Cerebellar cortex (tissue), 1 donor: ENCODE measurements at regions not wholly inside any gene's neighbourhood (a gene's known extent, or its start where the extent isn't known, plus 50 kb on each side); places are given as distances from the start of the nearest gene placed in this dataset.
"Not testable (repeated sequence)": the region's sequence is repeated elsewhere in the genome, so short reads cannot be mapped to it uniquely, and the experiment has no call there.

ENCODE experiments used
- DNase-seq: peaks from one replicate; pipeline ENCODE4 v3.0.0-alpha.2; 2015; ENCODE audit warnings: low spot score

GRCh38 chr4:72876946-72877345 lies 192.6 kb downstream of the COX18 start:
- no peak for DNase-seq

GRCh38 chr4:72875545-72875944 lies 194.0 kb downstream of the COX18 start:
- no peak for DNase-seq

GRCh38 chr4:72875138-72875537 lies 194.4 kb downstream of the COX18 start:
- no peak for DNase-seq

GRCh38 chr4:72864898-72865297 lies 204.6 kb downstream of the COX18 start:
- no peak for DNase-seq

GRCh38 chr4:72864277-72864676 lies 205.2 kb downstream of the COX18 start:
- DNase-seq = not testable (repeated sequence)

GRCh38 chr4:72860766-72861165 lies 208.8 kb downstream of the COX18 start:
- no peak for DNase-seq

GRCh38 chr4:72858328-72858727 lies 211.2 kb downstream of the COX18 start:
- DNase-seq = no peak

GRCh38 chr4:72857787-72858186 lies 211.7 kb downstream of the COX18 start:
- DNase-seq = no peak

GRCh38 chr4:72857216-72857615 lies 212.3 kb downstream of the COX18 start:
- DNase-seq = no peak

- no peak for DNase-seq
Measured at GRCh38 chr4:72846280-72847111, 223.0 kb downstream of the COX18 start.

- DNase-seq = no peak
Measured at GRCh38 chr4:72843466-72843865, 226.1 kb downstream of the COX18 start.

- no peak for DNase-seq
Measured at GRCh38 chr4:72842323-72842722, 227.2 kb downstream of the COX18 start.

- DNase-seq = not testable (repeated sequence)
Measured at GRCh38 chr4:72840166-72840565, 229.3 kb downstream of the COX18 start.

- no peak for DNase-seq
Measured at GRCh38 chr4:72828864-72829263, 240.7 kb downstream of the COX18 start.

GRCh38 chr4:72827968-72828367 lies 241.5 kb downstream of the COX18 start:
- no peak for DNase-seq

- DNase-seq = no peak
Measured at GRCh38 chr4:72820107-72820506, 249.4 kb downstream of the COX18 start.

- DNase-seq = no peak
Measured at GRCh38 chr4:72817012-72817411, 248.0 kb upstream of the ADAMTS3 start.

GRCh38 chr4:72814241-72814640 lies 245.2 kb upstream of the ADAMTS3 start:
- no peak for DNase-seq

- no peak for DNase-seq
Measured at GRCh38 chr4:72809208-72809607, 240.2 kb upstream of the ADAMTS3 start.

GRCh38 chr4:72805284-72805683 lies 236.3 kb upstream of the ADAMTS3 start:
- DNase-seq = no peak

- no peak for DNase-seq
Measured at GRCh38 chr4:72797486-72797885, 228.5 kb upstream of the ADAMTS3 start.

GRCh38 chr4:72791054-72791453 lies 222.0 kb upstream of the ADAMTS3 start:
- no peak for DNase-seq

- DNase-seq = no peak
Measured at GRCh38 chr4:72786401-72786990, 217.5 kb upstream of the ADAMTS3 start.

GRCh38 chr4:72779241-72779640 lies 210.2 kb upstream of the ADAMTS3 start:
- no peak for DNase-seq
